ENCODE measurements at regions not wholly inside any gene's neighbourhood (a gene's known extent, or its start where the extent isn't known, plus 50 kb on each side); places are given as distances from the start of the nearest gene placed in this dataset.

- no peak for DNase-seq
Observed at GRCh38 chr7:91636728-91637127, 243.8 kb downstream of the MTERF1 start.

- DNase-seq = no peak
Observed at GRCh38 chr7:91644256-91644655, 236.2 kb downstream of the MTERF1 start.

GRCh38 chr7:91645542-91645941, 235.0 kb downstream of the MTERF1 start:
- DNase-seq = no peak

- DNase-seq = no peak
Observed at GRCh38 chr7:91651986-91652385, 228.5 kb downstream of the MTERF1 start.

- DNase-seq = no peak
Observed at GRCh38 chr7:91653286-91653685, 227.2 kb downstream of the MTERF1 start.

- no peak for DNase-seq
Observed at GRCh38 chr7:91655656-91656055, 224.8 kb downstream of the MTERF1 start.

- DNase-seq = peak; percentile 57
Observed at GRCh38 chr7:91656541-91657482, 223.7 kb downstream of the MTERF1 start.

- DNase-seq = no peak
Observed at GRCh38 chr7:91657483-91658071, 222.9 kb downstream of the MTERF1 start.

GRCh38 chr7:91659096-91659495, 221.4 kb downstream of the MTERF1 start:
- no peak for DNase-seq

GRCh38 chr7:91660734-91661356, 219.7 kb downstream of the MTERF1 start:
- no peak for DNase-seq

- no peak for DNase-seq
Observed at GRCh38 chr7:91661727-91662126, 218.8 kb downstream of the MTERF1 start.

- no peak for DNase-seq
Observed at GRCh38 chr7:91668217-91668616, 212.3 kb downstream of the MTERF1 start.

- no peak for DNase-seq
Observed at GRCh38 chr7:91671245-91671644, 209.3 kb downstream of the MTERF1 start.

GRCh38 chr7:91674470-91674869, 206.0 kb downstream of the MTERF1 start:
- no peak for DNase-seq

- DNase-seq = no peak
Observed at GRCh38 chr7:91681718-91682117, 198.8 kb downstream of the MTERF1 start.

GRCh38 chr7:91683823-91684222, 196.7 kb downstream of the MTERF1 start:
- no peak for DNase-seq

- no peak for DNase-seq
Observed at GRCh38 chr7:91685544-91685943, 195.0 kb downstream of the MTERF1 start.

GRCh38 chr7:91690541-91691070, 189.9 kb downstream of the MTERF1 start:
- DNase-seq = no peak

- no peak for DNase-seq
Observed at GRCh38 chr7:91691865-91692264, 188.6 kb downstream of the MTERF1 start.

GRCh38 chr7:91692800-91693199, 187.7 kb downstream of the MTERF1 start:
- DNase-seq = no peak

- DNase-seq = no peak
Observed at GRCh38 chr7:91694351-91694841, 186.1 kb downstream of the MTERF1 start.

GRCh38 chr7:91710881-91711280, 169.6 kb downstream of the MTERF1 start:
- DNase-seq = no peak

- no peak for DNase-seq
Observed at GRCh38 chr7:91713669-91714068, 166.8 kb downstream of the MTERF1 start.
